HEK293 (cell line): ENCODE measurements at regions not wholly inside any gene's neighbourhood (a gene's known extent, or its start where the extent isn't known, plus 50 kb on each side); places are given as distances from the start of the nearest gene placed in this dataset.

Source experiments
- CTCF ChIA-PET: fragments of 350-600 bp; formaldehyde crosslinking; extraction: SDS; loops from one replicate; lab custom pipeline; 2021; ENCODE audit warnings: antibody characterized with exemption; lab: Yijun Ruan, JAX
- POLR2A ChIA-PET: fragments of 300-600 bp; formaldehyde crosslinking; extraction: SDS; loops from one replicate; lab custom pipeline; 2020; ENCODE audit warnings: antibody characterized with exemption, inconsistent platforms; lab: Yijun Ruan, JAX
- H3K27ac ChIP-seq: fragments of 200-500 bp; sonication (Bioruptor generic); 2 replicates; pipeline ENCODE4 v1.5.1; 2014; ENCODE audit warnings: low read depth, low read length, control low read depth, inconsistent platforms; ENCODE audit errors: extremely low read depth
- H3K36me3 ChIP-seq, 2 experiments: fragments of 200-500 bp in 1 of 2; sonication (Bioruptor generic) in 1 of 2; 1 replicate in 1 of 2; 2 replicates in 1 of 2; pipeline ENCODE4 v1.5.1; 2014 to 2017; ENCODE audit warnings: inconsistent platforms in 2 of 2, low read length in 2 of 2; ENCODE audit not compliant: control insufficient read depth in 2 of 2, insufficient read depth in 1 of 2
- H3K4me1 ChIP-seq: fragments of 200-500 bp; sonication (Bioruptor generic); 2 replicates; pipeline ENCODE4 v1.5.1; 2014; ENCODE audit warnings: mild to moderate bottlenecking, low read length, inconsistent platforms; ENCODE audit not compliant: control insufficient read depth, insufficient read depth
- H3K4me3 ChIP-seq: 2 replicates; pipeline ENCODE4 v1.5.1; 2011; ENCODE audit warnings: low read depth, mild to moderate bottlenecking, control low read depth, low read length, moderate library complexity
- H3K9me3 ChIP-seq: fragments of 200-500 bp; sonication (Bioruptor generic); 2 replicates; pipeline ENCODE4 v1.5.1; 2014; ENCODE audit warnings: low read depth, low read length, inconsistent platforms; ENCODE audit not compliant: control insufficient read depth, insufficient read depth
- FEZF1 ChIP-seq: fragments of 450-650 bp; formaldehyde crosslinking; IDR thresholded peaks from 2 replicates; pipeline ENCODE4 v1.5.1; 2016; ENCODE audit warnings: missing biosample characterization, missing genetic modification characterization
- HOXA7 ChIP-seq: sonication (generic); formaldehyde crosslinking; IDR thresholded peaks from 2 replicates; pipeline ENCODE4 v1.8.1; 2022; ENCODE audit warnings: missing genetic modification reagents, borderline replicate concordance
- PATZ1 ChIP-seq: fragments of 450-650 bp; formaldehyde crosslinking; IDR thresholded peaks from 2 replicates; pipeline ENCODE4 v1.5.1; 2016; ENCODE audit warnings: missing biosample characterization, missing genetic modification characterization
- REPIN1 ChIP-seq: fragments of 450-650 bp; formaldehyde crosslinking; IDR thresholded peaks from 2 replicates; pipeline ENCODE4 v1.5.1; 2017; ENCODE audit warnings: missing biosample characterization, missing genetic modification characterization, low read depth
- REST ChIP-seq: fragments of 450-650 bp; formaldehyde crosslinking; IDR thresholded peaks from 2 replicates; pipeline ENCODE4 v1.5.1; 2016; ENCODE audit warnings: missing biosample characterization, missing genetic modification characterization
- ZBTB10 ChIP-seq: fragments of 450-650 bp; formaldehyde crosslinking; IDR thresholded peaks from 2 replicates; pipeline ENCODE4 v1.5.1; 2016; ENCODE audit warnings: missing biosample characterization, missing genetic modification characterization
- ZNF140 ChIP-seq: fragments of 450-650 bp; formaldehyde crosslinking; IDR thresholded peaks from 2 replicates; pipeline ENCODE4 v1.5.1; 2016; ENCODE audit warnings: missing biosample characterization, missing genetic modification characterization
- ZNF146 ChIP-seq: fragments of 450-650 bp; formaldehyde crosslinking; IDR thresholded peaks from 2 replicates; pipeline ENCODE4 v1.5.1; 2016; ENCODE audit warnings: missing biosample characterization, missing genetic modification characterization
- ZNF155 ChIP-seq: fragments of 450-650 bp; formaldehyde crosslinking; IDR thresholded peaks from 2 replicates; pipeline ENCODE4 v1.5.1; 2016; ENCODE audit warnings: missing biosample characterization, missing genetic modification characterization
- ZNF157 ChIP-seq: fragments of 450-650 bp; formaldehyde crosslinking; IDR thresholded peaks from 2 replicates; pipeline ENCODE4 v1.5.1; 2016; ENCODE audit warnings: missing biosample characterization, missing genetic modification characterization
- ZNF239 ChIP-seq: fragments of 450-650 bp; formaldehyde crosslinking; IDR thresholded peaks from 2 replicates; pipeline ENCODE4 v1.5.1; 2016; ENCODE audit warnings: missing biosample characterization, missing genetic modification characterization
- ZNF274 ChIP-seq, 2 experiments: fragments of 200-500 bp in 1 of 2; fragments of 450-650 bp in 1 of 2; sonication (Bioruptor generic) in 1 of 2; formaldehyde crosslinking in 1 of 2; IDR thresholded peaks; 2 replicates each; pipeline versions ENCODE4 v1.5.1 to v1.6.1; 2014 to 2016; ENCODE audit warnings: borderline replicate concordance in 1 of 2, inconsistent platforms in 1 of 2, low read length in 1 of 2, missing biosample characterization in 1 of 2, missing genetic modification characterization in 1 of 2
- ZNF335 ChIP-seq: fragments of 450-650 bp; formaldehyde crosslinking; conservative IDR thresholded peaks from 2 replicates; pipeline ENCODE4 v1.5.1; 2016; ENCODE audit warnings: missing biosample characterization, missing genetic modification characterization
- ZNF488 ChIP-seq: fragments of 450-650 bp; formaldehyde crosslinking; IDR thresholded peaks from 2 replicates; pipeline ENCODE4 v1.5.1; 2016; ENCODE audit warnings: missing biosample characterization, missing genetic modification characterization
- ZNF518A ChIP-seq: fragments of 450-650 bp; formaldehyde crosslinking; conservative IDR thresholded peaks from 2 replicates; pipeline ENCODE4 v1.5.1; 2016; ENCODE audit warnings: low read depth, missing biosample characterization, missing genetic modification characterization
- ZNF561 ChIP-seq: fragments of 450-650 bp; IDR thresholded peaks from 2 replicates; pipeline ENCODE4 v1.5.1; 2018; ENCODE audit warnings: missing biosample characterization, missing genetic modification characterization, borderline replicate concordance
- ZNF701 ChIP-seq: fragments of 450-650 bp; formaldehyde crosslinking; IDR thresholded peaks from 2 replicates; pipeline ENCODE4 v1.5.1; 2016; ENCODE audit warnings: missing biosample characterization, missing genetic modification characterization
- ZNF837 ChIP-seq: fragments of 450-650 bp; formaldehyde crosslinking; IDR thresholded peaks from 2 replicates; pipeline ENCODE4 v1.5.1; 2016; ENCODE audit warnings: missing biosample characterization, missing genetic modification characterization
- ZSCAN23 ChIP-seq: fragments of 450-650 bp; formaldehyde crosslinking; IDR thresholded peaks from 2 replicates; pipeline ENCODE4 v1.5.1; 2016; ENCODE audit warnings: missing biosample characterization, missing genetic modification characterization

- Histone ChIP-seq H3K9me3 (no peaks in the 10 kb centered on the region), H3K4me3 (no peak overlapping the region)
- CTCF ChIA-PET, result no interaction called here
- TF ChIP-seq ZNF155 (tag by site-specific recombination) (no peak), HOXA7 (CRISPR knock-in tag) (no peak), ZNF837 (tag by site-specific recombination) (no peak), REST (tag by site-specific recombination) (no peak), ZNF239 (tag by site-specific recombination) (no peak), ZNF274 (IDR thresholded peaks at IDR 0.05; ENCODE audit: low read length) (no peak), ZNF274 (tag by site-specific recombination; IDR thresholded peaks at IDR 0.05; ENCODE audit: borderline replicate concordance) (no peak), ZNF146 (tag by site-specific recombination) (no peak), ZNF701 (tag by site-specific recombination) (no peak), PATZ1 (tag by site-specific recombination) (no peak), ZNF140 (tag by site-specific recombination) (no peak), FEZF1 (tag by site-specific recombination) (no peak), ZSCAN23 (tag by site-specific recombination) (no peak), ZNF518A (tag by site-specific recombination) (no peak), ZNF157 (tag by site-specific recombination) (no peak), REPIN1 (tag by site-specific recombination) (no peak), ZNF335 (no peak), ZNF488 (tag by site-specific recombination) (no peak), ZBTB10 (tag by site-specific recombination) (no peak), ZNF561 (tag by site-specific recombination) (no peak)
- TF ChIP-seq, all 188 proteins: peak for 0
- Histone ChIP-seq H3K36me3 (no peaks in the 10 kb centered on the region), H3K27ac (no peak overlapping the region), H3K4me1 (no peaks in the 10 kb centered on the region)
- POLR2A ChIA-PET, result no interaction called here
Observed at GRCh38 chr2:156756516-156756915, 320.3 kb downstream of the GPD2 start.
